Smooth muscle cell (in vitro differentiated cells): ENCODE measurements at regions not wholly inside any gene's neighbourhood (a gene's known extent, or its start where the extent isn't known, plus 50 kb on each side); places are given as distances from the start of the nearest gene placed in this dataset.

Source experiments
- DNase-seq: peaks from one replicate; lab custom pipeline; 2025; ENCODE audit not compliant: unreplicated experiment; lab: John Stamatoyannopoulos, UW
- H2AFZ ChIP-seq: fragments of 200-600 bp; sonication (generic); 2 replicates; pipeline ENCODE4 v1.6.0; 2016; ENCODE audit warnings: antibody characterized with exemption, low read depth, mild to moderate bottlenecking
- H3F3A ChIP-seq: fragments of 200-600 bp; sonication (generic); 2 replicates; pipeline ENCODE4 v1.6.0; 2017; ENCODE audit warnings: antibody characterized with exemption, low read depth
- H3K27ac ChIP-seq: fragments of 200-600 bp; sonication (generic); 2 replicates; pipeline ENCODE4 v1.5.1; 2016; ENCODE audit warnings: low read depth, mild to moderate bottlenecking
- H3K27me3 ChIP-seq: fragments of 200-600 bp; sonication (generic); 2 replicates; pipeline ENCODE4 v1.6.1; 2016; ENCODE audit warnings: low read depth, mild to moderate bottlenecking
- H3K36me3 ChIP-seq: fragments of 200-600 bp; sonication (generic); 2 replicates; pipeline ENCODE4 v1.5.1; 2016; ENCODE audit warnings: low read depth
- H3K4me1 ChIP-seq: fragments of 200-600 bp; sonication (generic); 2 replicates; pipeline ENCODE4 v1.5.1; 2016; ENCODE audit warnings: low read depth
- H3K4me2 ChIP-seq: fragments of 200-600 bp; sonication (generic); 2 replicates; pipeline ENCODE4 v1.6.0; 2016; ENCODE audit warnings: mild to moderate bottlenecking
- H3K4me3 ChIP-seq: fragments of 200-600 bp; sonication (generic); 2 replicates; pipeline ENCODE4 v1.5.1; 2016; ENCODE audit warnings: mild to moderate bottlenecking
- H3K79me2 ChIP-seq: fragments of 200-600 bp; sonication (generic); 2 replicates; pipeline ENCODE4 v1.6.0; 2016; ENCODE audit warnings: low read depth, mild to moderate bottlenecking
- H3K9ac ChIP-seq: fragments of 200-600 bp; sonication (generic); 2 replicates; pipeline ENCODE4 v1.6.0; 2016; ENCODE audit warnings: low read depth
- H3K9me3 ChIP-seq: fragments of 200-600 bp; sonication (generic); replicated peaks from 2 replicates; pipeline ENCODE4 v1.5.1; 2016; ENCODE audit warnings: low read depth
- H4K20me1 ChIP-seq: fragments of 200-600 bp; sonication (generic); 2 replicates; pipeline ENCODE4 v1.6.0; 2016; ENCODE audit warnings: low read depth
- CTCF ChIP-seq: fragments of 200-600 bp; sonication (generic); IDR thresholded peaks from 2 replicates; pipeline ENCODE4 v1.5.1; 2017; ENCODE audit warnings: borderline replicate concordance, mild to moderate bottlenecking, antibody characterized with exemption; ENCODE audit not compliant: insufficient read depth, poor library complexity, severe bottlenecking
- WGBS: methylation state at CpG from one replicate; pipeline ENCODE4 v1.1.7; 2016; ENCODE audit warnings: low lambda C conversion rate; 5-methylcytosine and 5-hydroxymethylcytosine counted together

- Histone ChIP-seq H3K4me1 (peaks cover 19% of the 10 kb centered on the region), H3K4me3 (no peak overlapping the region), H3K9me3 (no peaks in the 10 kb centered on the region), H3K79me2 (no peaks in the 10 kb centered on the region), H3K4me2 (no peak overlapping the region), H3K27me3 (no peaks in the 10 kb centered on the region), H3K36me3 (no peaks in the 10 kb centered on the region), H4K20me1 (no peaks in the 10 kb centered on the region), H2AFZ (no peak overlapping the region), H3F3A (peaks cover 7% of the 10 kb centered on the region), H3K27ac (no peak overlapping the region), H3K9ac (no peak overlapping the region)
- whole genome bisulfite sequencing: 94% methylated on average over 5 of the region's 5 CpGs
- DNase-seq: no peak
- no peak for TF ChIP-seq CTCF
These were observed 185.3 kb upstream of the FMN2 start for GRCh38 chr1:239906394-239906793.

GRCh38 chr1:239909898-239910297 is 181.8 kb upstream of the FMN2 start:
- H3K79me2 ChIP-seq: no peaks in the 10 kb centered on the region
- H3K27me3 ChIP-seq: no peaks in the 10 kb centered on the region
- no peak overlapping the region for H2AFZ ChIP-seq
- no peaks in the 10 kb centered on the region for H3K36me3 ChIP-seq
- H4K20me1 ChIP-seq: no peaks in the 10 kb centered on the region
- H3K9ac ChIP-seq: peak overlapping the region; percentile 75
- peak overlapping the region; percentile 65 for H3K4me2 ChIP-seq
- H3K4me1 ChIP-seq: peaks cover 33% of the 10 kb centered on the region
- WGBS: 13% methylated on average over 10 of the region's 10 CpGs
- H3K4me3 ChIP-seq: no peak overlapping the region
- H3F3A ChIP-seq: peaks cover 24% of the 10 kb centered on the region
- TF ChIP-seq CTCF: no peak
- no peaks in the 10 kb centered on the region for H3K9me3 ChIP-seq
- H3K27ac ChIP-seq: peak overlapping the region; percentile 90
- DNase-seq: peak; percentile 6

- Histone ChIP-seq H3F3A (peaks cover 24% of the 10 kb centered on the region), H2AFZ (no peak overlapping the region), H3K9me3 (no peaks in the 10 kb centered on the region), H3K4me1 (peaks cover 37% of the 10 kb centered on the region), H4K20me1 (no peaks in the 10 kb centered on the region), H3K79me2 (no peaks in the 10 kb centered on the region), H3K4me2 (peak overlapping the region; percentile 56), H3K9ac (no peak overlapping the region), H3K36me3 (no peaks in the 10 kb centered on the region), H3K4me3 (no peak overlapping the region), H3K27ac (peak overlapping the region; percentile 75), H3K27me3 (no peaks in the 10 kb centered on the region)
- no peak for TF ChIP-seq CTCF
- WGBS: 40% methylated on average over 6 of the region's 6 CpGs
- DNase-seq: no peak
These were observed 179.2 kb upstream of the FMN2 start for GRCh38 chr1:239912471-239912870.

- H3K27ac ChIP-seq: peak overlapping the region; percentile 75
- H3K36me3 ChIP-seq: no peaks in the 10 kb centered on the region
- H3K9me3 ChIP-seq: no peaks in the 10 kb centered on the region
- peak overlapping the region; percentile 56 for H3K4me2 ChIP-seq
- H3F3A ChIP-seq: peaks cover 24% of the 10 kb centered on the region
- H3K79me2 ChIP-seq: no peaks in the 10 kb centered on the region
- DNase-seq: no peak
- WGBS: 93% methylated on average over 4 of the region's 4 CpGs
- H4K20me1 ChIP-seq: no peaks in the 10 kb centered on the region
- H3K4me1 ChIP-seq: peaks cover 37% of the 10 kb centered on the region
- H3K4me3 ChIP-seq: no peak overlapping the region
- H3K27me3 ChIP-seq: no peaks in the 10 kb centered on the region
- TF ChIP-seq CTCF: no peak
- H3K9ac ChIP-seq: no peak overlapping the region
- H2AFZ ChIP-seq: no peak overlapping the region
These were observed 178.5 kb upstream of the FMN2 start for GRCh38 chr1:239913141-239913585.
